Transverse colon (tissue), 4 donors: ENCODE measurements at regions not wholly inside any gene's neighbourhood (a gene's known extent, or its start where the extent isn't known, plus 50 kb on each side); places are given as distances from the start of the nearest gene placed in this dataset.

Experiments used
- DNase-seq: peaks from one replicate; pipeline ENCODE4 v3.0.0-alpha.2; 2019
- H3K27ac ChIP-seq, 4 donors: fragments of 200-600 bp; sonication (generic); 2 replicates each; pipeline ENCODE4 v1.5.1; 2016 to 2018; ENCODE audit warnings: inconsistent platforms in 4 of 4
- H3K27me3 ChIP-seq: fragments of 200-600 bp; sonication (generic); 2 replicates; pipeline ENCODE4 v1.5.1; 2017; ENCODE audit warnings: inconsistent platforms
- H3K36me3 ChIP-seq, 4 donors: fragments of 200-600 bp; sonication (generic); 2 replicates each; pipeline ENCODE4 v1.5.1; 2017 to 2019; ENCODE audit warnings: inconsistent platforms in 4 of 4
- H3K4me1 ChIP-seq, 4 donors: fragments of 200-600 bp; sonication (generic); 2 replicates each; pipeline ENCODE4 v1.5.1; 2017 to 2020; ENCODE audit warnings: inconsistent platforms in 4 of 4
- H3K4me3 ChIP-seq, 4 donors: fragments of 200-600 bp; sonication (generic); 1 replicate in 1 of 4; 2 replicates in 3 of 4; pipeline versions ENCODE4 v1.5.1 to v1.6.1; 2017 to 2019; ENCODE audit warnings: inconsistent platforms in 4 of 4
- H3K9me3 ChIP-seq, 2 donors: fragments of 200-600 bp; sonication (generic); 2 replicates each; pipeline ENCODE4 v1.5.1; 2017 to 2019; ENCODE audit warnings: inconsistent platforms in 2 of 2
- EP300 ChIP-seq: sonication (generic); formaldehyde crosslinking; IDR thresholded peaks from one replicate; pipeline ENCODE4 v1.6.1; 2017; ENCODE audit warnings: antibody characterized with exemption, low read depth
- POLR2A ChIP-seq: fragments of 450-650 bp; IDR thresholded peaks from one replicate; pipeline ENCODE4 v1.6.1; 2016; ENCODE audit warnings: antibody characterized with exemption, mild to moderate bottlenecking, moderate library complexity
- POLR2AphosphoS5 ChIP-seq, 3 donors: sonication (generic); formaldehyde crosslinking; IDR thresholded peaks; one replicate each; pipeline ENCODE4 v1.6.1; 2016; ENCODE audit warnings: antibody characterized with exemption in 3 of 3
- WGBS, 2 donors: methylation state at CpG; one replicate each; pipeline ENCODE4 v1.1.5; 2018; ENCODE audit warnings: low coverage in 1 of 2; 5-methylcytosine and 5-hydroxymethylcytosine counted together
- in situ Hi-C, 4 donors: fragments of 200-750 bp; cut with MboI; loops; one replicate each; pipeline versions ENCODE4 v1.15.0 to v1.15.1; 2017; ENCODE audit warnings: low sequenced_read_pairs in 3 of 4, low pct_ligation_motif_present in 1 of 4, low pct_unique_long_range_greater_than_20kb in 1 of 4
- intact Hi-C: fragments of 100-400 bp; cut with DNase I; formaldehyde crosslinking; loops from one replicate; pipeline ENCODE4 v1.15.1; 2023; ENCODE audit warnings: low total_unique reads
- TF ChIP-seq, protein P1 (sequence below), 5 experiments: fragments of 200-600 bp in 3 of 5; fragments of 450-650 bp in 2 of 5; sonication (generic) in 3 of 5; IDR thresholded peaks; 1 replicate in 2 of 5; 2 replicates in 3 of 5; pipeline ENCODE4 v1.5.1; 2016 to 2017; ENCODE audit warnings: antibody characterized with exemption in 5 of 5, inconsistent platforms in 3 of 5, mild to moderate bottlenecking in 2 of 5, moderate library complexity in 1 of 5

DNA sequence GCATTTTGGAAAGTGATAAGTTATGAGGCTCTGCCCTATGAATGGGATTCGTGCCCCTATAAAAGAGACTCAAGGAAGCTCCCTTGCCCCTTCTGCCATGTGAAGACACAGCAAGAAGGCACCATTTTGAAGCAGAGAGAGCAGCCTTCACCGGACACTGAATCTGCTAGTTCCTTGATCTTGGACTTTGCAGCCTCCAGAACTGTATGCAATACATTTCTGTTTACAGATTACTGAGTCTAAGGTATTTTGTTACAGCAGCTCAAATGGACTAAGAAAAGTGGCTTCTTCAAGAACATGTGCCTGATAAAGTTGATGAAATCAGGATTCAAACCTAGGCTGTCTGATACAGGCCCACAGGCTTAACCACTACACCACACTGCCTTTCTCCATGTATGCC lies 131.6 kb upstream of the MAP3K1 start:
- DNase-seq: no peak
- intact Hi-C loops (no loop called here), in situ Hi-C loops (no loop called here)
- no peak for TF ChIP-seq POLR2AphosphoS5 (IDR thresholded peaks at IDR 0.05)
- TF ChIP-seq EP300: no peak
- TF ChIP-seq, protein P1, sequence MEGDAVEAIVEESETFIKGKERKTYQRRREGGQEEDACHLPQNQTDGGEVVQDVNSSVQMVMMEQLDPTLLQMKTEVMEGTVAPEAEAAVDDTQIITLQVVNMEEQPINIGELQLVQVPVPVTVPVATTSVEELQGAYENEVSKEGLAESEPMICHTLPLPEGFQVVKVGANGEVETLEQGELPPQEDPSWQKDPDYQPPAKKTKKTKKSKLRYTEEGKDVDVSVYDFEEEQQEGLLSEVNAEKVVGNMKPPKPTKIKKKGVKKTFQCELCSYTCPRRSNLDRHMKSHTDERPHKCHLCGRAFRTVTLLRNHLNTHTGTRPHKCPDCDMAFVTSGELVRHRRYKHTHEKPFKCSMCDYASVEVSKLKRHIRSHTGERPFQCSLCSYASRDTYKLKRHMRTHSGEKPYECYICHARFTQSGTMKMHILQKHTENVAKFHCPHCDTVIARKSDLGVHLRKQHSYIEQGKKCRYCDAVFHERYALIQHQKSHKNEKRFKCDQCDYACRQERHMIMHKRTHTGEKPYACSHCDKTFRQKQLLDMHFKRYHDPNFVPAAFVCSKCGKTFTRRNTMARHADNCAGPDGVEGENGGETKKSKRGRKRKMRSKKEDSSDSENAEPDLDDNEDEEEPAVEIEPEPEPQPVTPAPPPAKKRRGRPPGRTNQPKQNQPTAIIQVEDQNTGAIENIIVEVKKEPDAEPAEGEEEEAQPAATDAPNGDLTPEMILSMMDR (IDR thresholded peaks at IDR 0.05): no peak
- no peak for TF ChIP-seq POLR2A
- H3K27ac ChIP-seq: no peak overlapping the region
- WGBS, 2 donors: 98% methylated on average over 2 of the region's 2 CpGs; no CpG with 5 or more reads in 1 of the 2 donors
- no peaks in the 10 kb centered on the region for H3K9me3 ChIP-seq
- H3K4me3 ChIP-seq: no peak overlapping the region
- no peaks in the 10 kb centered on the region for H3K4me1 ChIP-seq
- no peaks in the 10 kb centered on the region for H3K36me3 ChIP-seq
- H3K27me3 ChIP-seq: no peaks in the 10 kb centered on the region

DNA sequence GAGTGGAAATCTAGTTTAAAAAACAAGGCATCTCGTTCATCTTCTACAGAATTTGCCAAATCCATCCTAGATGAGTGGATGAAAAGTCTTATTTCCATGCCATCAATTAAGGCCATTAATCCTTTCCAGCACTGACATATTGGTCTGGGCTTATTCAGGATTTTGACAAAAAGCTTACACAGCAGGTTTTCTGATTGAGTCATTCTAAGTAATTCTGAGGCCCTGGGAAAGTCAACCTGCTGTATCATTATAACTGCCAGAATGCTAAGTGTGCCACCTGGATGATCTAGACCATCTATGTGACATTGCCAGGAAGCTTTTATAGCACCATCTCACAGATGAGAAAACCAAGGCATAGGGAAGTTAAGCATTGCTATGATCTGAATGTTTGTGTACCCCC lies 132.1 kb upstream of the MAP3K1 start:
- no peak for DNase-seq
- Histone ChIP-seq H3K4me3 (no peak overlapping the region), H3K27ac (no peak overlapping the region), H3K36me3 (no peaks in the 10 kb centered on the region), H3K4me1 (no peaks in the 10 kb centered on the region), H3K27me3 (no peaks in the 10 kb centered on the region), H3K9me3 (no peaks in the 10 kb centered on the region)
- in situ Hi-C loops: no loop called here
- intact Hi-C loops: no loop called here
- 86 to 94% methylated on average over 1 of the region's 1 CpG for WGBS, 2 donors
- TF ChIP-seq EP300: no peak
- no peak for TF ChIP-seq POLR2A
- TF ChIP-seq, protein P1 (IDR thresholded peaks at IDR 0.05): no peak
- TF ChIP-seq POLR2AphosphoS5 (IDR thresholded peaks at IDR 0.05): no peak

DNA sequence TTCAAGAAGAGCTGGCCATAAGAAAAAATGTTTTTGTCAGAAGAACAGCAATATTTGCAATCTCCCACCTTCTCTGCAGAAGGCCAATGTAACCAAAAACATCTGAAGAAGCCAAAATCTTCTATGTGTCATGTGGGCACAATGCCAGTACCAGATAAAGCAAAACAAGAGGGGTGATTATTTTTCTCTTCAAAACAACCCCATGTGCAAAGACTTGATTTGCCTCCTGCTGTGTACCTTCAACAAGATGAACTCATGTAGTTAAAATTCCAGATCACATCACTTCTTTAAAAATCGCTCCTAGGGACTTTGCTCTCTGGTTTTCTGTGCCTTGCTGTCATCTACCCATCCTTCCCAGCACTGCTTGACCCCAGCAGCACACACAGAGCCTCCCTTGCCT lies 134.0 kb upstream of the MAP3K1 start:
- in situ Hi-C loops: no loop called here
- no peak for DNase-seq
- WGBS, 2 donors: 50 to 59% methylated on average over 1 of the region's 1 CpG

DNA sequence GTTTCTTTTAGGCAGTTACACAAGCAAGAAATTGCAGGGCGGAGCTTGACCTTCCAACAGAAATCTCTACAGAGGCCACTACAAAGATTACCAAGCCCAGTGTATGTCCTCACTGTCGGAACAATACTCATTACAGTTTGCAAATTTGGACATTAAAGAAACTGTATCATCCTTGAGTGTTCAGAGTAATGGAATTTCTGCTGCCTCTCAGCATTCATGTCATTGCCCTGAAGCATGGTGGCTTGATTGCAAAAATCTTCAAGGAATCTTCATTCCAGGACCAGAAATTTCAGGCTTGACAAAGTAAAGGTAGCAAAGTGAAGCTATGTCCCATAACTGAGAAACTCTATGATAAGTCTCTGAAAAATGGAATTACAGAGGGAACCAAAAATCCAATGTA lies 134.6 kb upstream of the MAP3K1 start:
- WGBS, 2 donors: 83 to 100% methylated on average over 1 to 2 of the region's 2 CpGs
- in situ Hi-C loops (no loop called here), intact Hi-C loops (no loop called here)
- H3K4me3 ChIP-seq: no peak overlapping the region
- H3K36me3 ChIP-seq: no peaks in the 10 kb centered on the region
- no peak for DNase-seq
- no peak overlapping the region for H3K27ac ChIP-seq
- H3K27me3 ChIP-seq: no peaks in the 10 kb centered on the region
- TF ChIP-seq POLR2AphosphoS5 (IDR thresholded peaks at IDR 0.05) (no peak), EP300 (no peak), POLR2A (no peak)
- TF ChIP-seq, protein P1 (IDR thresholded peaks at IDR 0.05): no peak
- H3K9me3 ChIP-seq: no peaks in the 10 kb centered on the region
- H3K4me1 ChIP-seq: no peaks in the 10 kb centered on the region

More for the DNA sequence above, 134.0 kb upstream of the MAP3K1 start:
- Histone ChIP-seq H3K27me3 (no peaks in the 10 kb centered on the region), H3K4me3 (no peak overlapping the region), H3K4me1 (no peaks in the 10 kb centered on the region), H3K36me3 (no peaks in the 10 kb centered on the region), H3K9me3 (no peaks in the 10 kb centered on the region), H3K27ac (no peak overlapping the region)
- intact Hi-C loops: no loop called here
- TF ChIP-seq POLR2AphosphoS5 (IDR thresholded peaks at IDR 0.05) (no peak), EP300 (no peak), POLR2A (no peak)
- TF ChIP-seq, protein P1 (IDR thresholded peaks at IDR 0.05): no peak
